ENCODE measurements at regions not wholly inside any gene's neighbourhood (a gene's known extent, or its start where the extent isn't known, plus 50 kb on each side); places are given as distances from the start of the nearest gene placed in this dataset.
"Not testable (repeated sequence)": the region's sequence is repeated elsewhere in the genome, so short reads cannot be mapped to it uniquely, and the experiment has no call there.

GRCh38 chr6:71589254-71589653, 297.1 kb upstream of the RIMS1 start:
- no peak for DNase-seq (ENCODE audit: low read depth)

- DNase-seq (ENCODE audit: low read depth): no peak
Measured at GRCh38 chr6:71592643-71593042, 293.7 kb upstream of the RIMS1 start.

- DNase-seq (ENCODE audit: low read depth): no peak
Measured at GRCh38 chr6:71599359-71599758, 287.0 kb upstream of the RIMS1 start.

GRCh38 chr6:71602385-71603007, 283.9 kb upstream of the RIMS1 start:
- peak; percentile 66 for DNase-seq (ENCODE audit: low read depth)

- no peak for DNase-seq (ENCODE audit: low read depth)
Measured at GRCh38 chr6:71603021-71603420, 283.3 kb upstream of the RIMS1 start.

GRCh38 chr6:71608646-71609045, 277.7 kb upstream of the RIMS1 start:
- DNase-seq (ENCODE audit: low read depth): no peak

GRCh38 chr6:71619836-71620235, 266.5 kb upstream of the RIMS1 start:
- no peak for DNase-seq (ENCODE audit: low read depth)

GRCh38 chr6:71621918-71622519, 264.3 kb upstream of the RIMS1 start:
- DNase-seq (ENCODE audit: low read depth): peak; percentile 19

GRCh38 chr6:71642120-71642519, 244.2 kb upstream of the RIMS1 start:
- no peak for DNase-seq (ENCODE audit: low read depth)

- no peak for DNase-seq (ENCODE audit: low read depth)
Measured at GRCh38 chr6:71642793-71643192, 243.6 kb upstream of the RIMS1 start.

- DNase-seq (ENCODE audit: low read depth): no peak
Measured at GRCh38 chr6:71645299-71645698, 241.1 kb upstream of the RIMS1 start.

- no peak for DNase-seq (ENCODE audit: low read depth)
Measured at GRCh38 chr6:71649915-71650314, 236.4 kb upstream of the RIMS1 start.

- no peak for DNase-seq (ENCODE audit: low read depth)
Measured at GRCh38 chr6:71651636-71652035, 234.7 kb upstream of the RIMS1 start.

- DNase-seq (ENCODE audit: low read depth): no peak
Measured at GRCh38 chr6:71656121-71656520, 230.2 kb upstream of the RIMS1 start.

GRCh38 chr6:71665931-71666330, 220.4 kb upstream of the RIMS1 start:
- DNase-seq (ENCODE audit: low read depth): peak; percentile 27

GRCh38 chr6:71672876-71673275, 213.5 kb upstream of the RIMS1 start:
- no peak for DNase-seq (ENCODE audit: low read depth)

- DNase-seq (ENCODE audit: low read depth): no peak
Measured at GRCh38 chr6:71675386-71675785, 211.0 kb upstream of the RIMS1 start.

- no peak for DNase-seq (ENCODE audit: low read depth)
Measured at GRCh38 chr6:71676298-71676697, 210.1 kb upstream of the RIMS1 start.

- DNase-seq (ENCODE audit: low read depth): no peak
Measured at GRCh38 chr6:71678091-71678490, 208.3 kb upstream of the RIMS1 start.

- DNase-seq (ENCODE audit: low read depth): no peak
Measured at GRCh38 chr6:71681234-71681867, 205.0 kb upstream of the RIMS1 start.

- not testable (repeated sequence) for DNase-seq (ENCODE audit: low read depth)
Measured at GRCh38 chr6:71686021-71686677, 200.2 kb upstream of the RIMS1 start.

GRCh38 chr6:71698702-71699101, 187.6 kb upstream of the RIMS1 start:
- DNase-seq (ENCODE audit: low read depth): no peak

GRCh38 chr6:71706523-71706922, 179.8 kb upstream of the RIMS1 start:
- no peak for DNase-seq (ENCODE audit: low read depth)
